ENCODE measurements at regions not wholly inside any gene's neighbourhood (a gene's known extent, or its start where the extent isn't known, plus 50 kb on each side); places are given as distances from the start of the nearest gene placed in this dataset.

GRCh38 chr20:22127587-22127986 is 422.1 kb downstream of the PAX1 start:
- no peak for TF ChIP-seq CTCF (conservative IDR thresholded peaks at IDR 0.05)
- TF ChIP-seq EZH2 (IDR thresholded peaks at IDR 0.05; ENCODE audit: low read depth): no peak
